GM12891 (cell line): ENCODE measurements at regions not wholly inside any gene's neighbourhood (a gene's known extent, or its start where the extent isn't known, plus 50 kb on each side); places are given as distances from the start of the nearest gene placed in this dataset.

ENCODE experiments used
- POLR2A ChIP-seq: IDR thresholded peaks from 2 replicates; pipeline ENCODE4 v1.6.1; 2011; ENCODE audit warnings: low read depth, low read length, control low read depth
- POLR2AphosphoS5 ChIP-seq: IDR thresholded peaks from 2 replicates; pipeline ENCODE4 v1.6.1; 2011; ENCODE audit warnings: low read depth, low read length, control low read depth
- SPI1 ChIP-seq: IDR thresholded peaks from 2 replicates; pipeline ENCODE4 v1.6.1; 2011; ENCODE audit warnings: low read depth, low read length, control low read depth

GRCh38 chr10:34889004-34889869 is 74.1 kb upstream of the PARD3 start:
- TF ChIP-seq POLR2A (no peak), POLR2AphosphoS5 (no peak), SPI1 (no peak)
